ENCODE measurements at regions not wholly inside any gene's neighbourhood (a gene's known extent, or its start where the extent isn't known, plus 50 kb on each side); places are given as distances from the start of the nearest gene placed in this dataset.

DNA sequence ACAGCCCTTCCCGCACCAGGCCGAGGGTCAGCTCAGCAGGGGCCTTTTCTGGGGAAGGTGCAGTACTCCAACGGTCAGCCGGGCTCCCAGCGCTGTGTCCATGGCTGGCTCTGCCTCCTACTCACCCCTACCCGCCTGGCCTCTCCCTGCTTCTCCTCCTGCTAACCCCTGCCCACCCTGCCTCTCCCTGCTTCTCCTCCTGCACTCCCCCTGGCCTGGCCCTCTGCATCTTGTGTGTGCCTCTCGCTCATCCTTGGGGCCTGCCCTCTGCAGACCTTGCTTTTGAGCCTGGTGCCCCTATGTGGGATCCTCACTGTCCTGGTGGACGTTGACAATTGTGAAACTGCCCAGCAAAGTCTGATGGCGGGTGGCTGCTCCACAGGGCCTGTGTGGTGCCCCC lies 274.6 kb upstream of the IRX2 start:
- H3K36me3 Mint-ChIP-seq (ENCODE audit: low read depth): no peaks in the 10 kb centered on the region
- no peak overlapping the region for H3K27ac Mint-ChIP-seq
- H3K4me3 Mint-ChIP-seq: no peak overlapping the region
- DNase-seq (no peak), ATAC-seq (ENCODE audit: low read depth) (no peak)
- POLR2A ChIA-PET: no interaction called here
- intact Hi-C loops (cut with micrococcal nuclease): no loop called here
- no peak for TF ChIP-seq CTCF (IDR thresholded peaks at IDR 0.05)
- CTCF ChIA-PET: no interaction called here
- H3K9me3 Mint-ChIP-seq: no peaks in the 10 kb centered on the region
- H3K27me3 Mint-ChIP-seq: no peaks in the 10 kb centered on the region
- H3K4me1 Mint-ChIP-seq: no peaks in the 10 kb centered on the region

DNA sequence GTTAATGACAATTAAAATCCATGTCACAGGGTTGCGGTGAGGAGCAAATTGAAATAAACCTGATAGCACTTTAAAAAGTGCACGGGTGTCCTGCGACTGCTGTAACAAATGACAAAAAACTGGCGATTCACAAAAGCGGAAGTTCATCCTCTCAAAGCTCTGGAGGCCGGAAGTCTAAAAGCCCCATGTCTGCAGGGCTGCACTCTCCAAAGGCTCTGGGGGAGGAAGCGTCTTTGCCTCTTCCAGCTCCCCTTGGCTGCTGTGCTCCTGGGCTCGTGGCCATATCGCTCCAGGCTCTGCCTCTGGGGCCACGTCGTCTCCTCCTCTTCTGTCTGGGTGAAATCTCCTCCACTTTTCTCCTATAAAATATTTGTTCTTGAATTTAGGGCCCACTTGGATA lies 273.9 kb upstream of the IRX2 start:
- H3K36me3 Mint-ChIP-seq (ENCODE audit: low read depth): no peaks in the 10 kb centered on the region
- POLR2A ChIA-PET: no interaction called here
- DNase-seq: no peak

DNA sequence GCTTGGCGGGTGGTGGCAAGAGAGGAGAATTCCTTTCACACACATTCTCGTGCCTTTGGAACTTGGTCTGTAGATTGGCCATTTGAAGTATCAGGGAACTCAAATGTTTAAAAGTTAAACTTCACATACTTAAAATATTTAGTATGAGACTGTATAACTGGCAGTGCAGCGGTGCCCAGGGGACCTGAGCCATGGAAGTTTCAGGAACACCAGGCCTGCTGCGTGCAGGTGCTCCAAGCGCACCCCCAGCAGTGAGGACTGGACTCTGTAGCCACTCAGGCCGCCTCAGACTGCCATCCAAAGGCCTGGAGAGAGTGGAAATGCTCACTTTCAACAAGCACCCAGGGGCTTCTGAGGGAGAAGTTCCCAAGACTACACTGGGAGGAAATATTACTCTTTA lies 273.5 kb upstream of the IRX2 start:
- no peak for ATAC-seq (ENCODE audit: low read depth)
- ChIA-PET CTCF (no interaction called here), POLR2A (no interaction called here)
- Mint-ChIP-seq H3K27ac (no peak overlapping the region), H3K36me3 (ENCODE audit: low read depth) (no peaks in the 10 kb centered on the region), H3K4me1 (no peaks in the 10 kb centered on the region), H3K4me3 (no peak overlapping the region), H3K27me3 (no peaks in the 10 kb centered on the region), H3K9me3 (no peaks in the 10 kb centered on the region)
- DNase-seq: no peak
- no peak for TF ChIP-seq CTCF (IDR thresholded peaks at IDR 0.05)
- intact Hi-C loops (cut with micrococcal nuclease): no loop called here

More for the DNA sequence above, 273.9 kb upstream of the IRX2 start:
- CTCF ChIA-PET: no interaction called here
- no peaks in the 10 kb centered on the region for H3K27me3 Mint-ChIP-seq
- no peaks in the 10 kb centered on the region for H3K9me3 Mint-ChIP-seq
- no peaks in the 10 kb centered on the region for H3K4me1 Mint-ChIP-seq
- TF ChIP-seq CTCF (IDR thresholded peaks at IDR 0.05): no peak
- no peak overlapping the region for H3K27ac Mint-ChIP-seq
- no peak for ATAC-seq (ENCODE audit: low read depth)
- intact Hi-C loops (cut with micrococcal nuclease): no loop called here
- H3K4me3 Mint-ChIP-seq: no peak overlapping the region

DNA sequence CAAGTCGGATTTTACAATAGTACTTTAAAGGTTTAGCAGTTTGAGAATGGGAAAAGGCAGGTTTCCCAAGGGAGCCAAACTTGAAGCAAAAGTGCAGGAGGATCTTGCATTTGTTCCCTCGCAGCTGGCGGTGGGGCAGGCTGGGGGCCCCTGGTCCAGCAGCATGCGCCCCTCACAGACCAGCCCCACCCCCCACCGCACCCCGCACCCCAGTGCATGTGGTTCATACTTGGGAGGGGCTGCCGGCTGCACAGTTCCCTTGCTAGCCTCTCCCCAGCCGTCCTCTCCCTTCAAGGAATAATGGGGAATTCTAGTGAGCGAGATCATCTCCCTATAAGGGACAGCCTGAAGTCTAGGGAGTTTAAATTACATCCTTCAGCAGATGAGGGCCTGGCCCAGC lies 273.1 kb upstream of the IRX2 start:
- ATAC-seq (ENCODE audit: low read depth) (no peak), DNase-seq (no peak)
- TF ChIP-seq CTCF (IDR thresholded peaks at IDR 0.05): no peak

GRCh38 chr5:3024126-3024525 lies 272.6 kb upstream of the IRX2 start:
- no peak overlapping the region for H3K4me3 Mint-ChIP-seq
- H3K27me3 Mint-ChIP-seq: no peaks in the 10 kb centered on the region
- DNase-seq (no peak), ATAC-seq (ENCODE audit: low read depth) (no peak)
- CTCF ChIA-PET: no interaction called here
- TF ChIP-seq CTCF (IDR thresholded peaks at IDR 0.05): no peak
- no peak overlapping the region for H3K27ac Mint-ChIP-seq
- no peaks in the 10 kb centered on the region for H3K4me1 Mint-ChIP-seq
- no peaks in the 10 kb centered on the region for H3K36me3 Mint-ChIP-seq (ENCODE audit: low read depth)
- no peaks in the 10 kb centered on the region for H3K9me3 Mint-ChIP-seq
- POLR2A ChIA-PET: no interaction called here
- intact Hi-C loops (cut with micrococcal nuclease): no loop called here

More for the DNA sequence above, 273.1 kb upstream of the IRX2 start:
- H3K27ac Mint-ChIP-seq: no peak overlapping the region
- no peaks in the 10 kb centered on the region for H3K4me1 Mint-ChIP-seq
- intact Hi-C loops (cut with micrococcal nuclease): no loop called here
- no peaks in the 10 kb centered on the region for H3K36me3 Mint-ChIP-seq (ENCODE audit: low read depth)
- no peaks in the 10 kb centered on the region for H3K9me3 Mint-ChIP-seq
- no peak overlapping the region for H3K4me3 Mint-ChIP-seq
- POLR2A ChIA-PET: no interaction called here
- no peaks in the 10 kb centered on the region for H3K27me3 Mint-ChIP-seq
- CTCF ChIA-PET: no interaction called here

All from activated B cell treated with CpG ODN at 0.5 μM for 24 hours (primary cell).